ENCODE measurements at regions not wholly inside any gene's neighbourhood (a gene's known extent, or its start where the extent isn't known, plus 50 kb on each side); places are given as distances from the start of the nearest gene placed in this dataset.
A peak's percentile ranks its signal among the peaks of the same experiment; 100 is the strongest.

DNA sequence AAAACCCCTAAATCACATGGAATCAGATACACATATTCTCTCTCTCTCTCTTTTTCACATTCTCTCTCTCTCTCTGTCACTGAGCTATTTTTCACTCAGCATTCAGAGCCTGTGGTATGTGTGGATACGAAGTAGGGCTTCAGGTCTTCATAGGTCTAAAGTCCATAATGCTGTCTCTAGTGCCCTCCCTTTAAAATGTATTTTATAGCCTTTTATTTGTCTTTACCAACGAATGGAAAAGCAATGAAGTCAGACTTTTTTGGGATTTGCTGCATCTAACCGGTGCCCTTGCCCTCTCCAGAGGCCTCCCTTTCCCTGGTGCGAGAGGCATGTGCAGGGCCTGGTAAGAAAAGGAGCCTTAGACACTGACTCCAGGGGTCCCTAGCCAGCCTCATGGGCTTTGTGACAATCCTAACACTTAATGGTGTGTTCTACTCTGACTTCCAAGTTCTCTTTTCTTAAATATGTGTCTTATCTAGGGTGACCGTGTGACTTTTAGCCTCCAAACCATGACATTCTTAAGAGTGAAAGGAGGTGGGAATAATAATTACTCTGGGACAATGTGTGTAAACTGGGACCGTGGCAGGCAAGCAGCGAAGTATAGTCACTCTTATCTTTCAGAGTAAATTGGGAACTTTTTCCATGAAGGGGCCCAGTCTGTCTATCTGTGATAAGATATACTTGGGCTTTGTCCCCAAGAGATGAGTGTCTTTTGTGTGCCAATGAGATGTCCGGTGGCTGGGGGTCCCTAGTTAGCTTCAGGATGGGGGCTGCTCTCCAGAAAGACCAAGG is 101.1 kb downstream of the B3GNT2 start:
- no peaks in the 10 kb centered on the region for H3K27me3 Mint-ChIP-seq
- no peaks in the 10 kb centered on the region for H3K9me3 Mint-ChIP-seq
- H3K36me3 Mint-ChIP-seq (ENCODE audit: insufficient read depth), result peaks cover 1% of the 10 kb centered on the region
- H3K4me3 Mint-ChIP-seq, result no peak overlapping the region
- no peak for ATAC-seq (replicated peaks; ENCODE audit: extremely low read depth, poor library complexity, severe bottlenecking)
- peaks cover 43% of the 10 kb centered on the region for H3K4me1 Mint-ChIP-seq
- no peak for DNase-seq (ENCODE audit: low spot score in 2 of 2)
- no peak overlapping the region for H3K27ac Mint-ChIP-seq (ENCODE audit: low read depth)

DNA sequence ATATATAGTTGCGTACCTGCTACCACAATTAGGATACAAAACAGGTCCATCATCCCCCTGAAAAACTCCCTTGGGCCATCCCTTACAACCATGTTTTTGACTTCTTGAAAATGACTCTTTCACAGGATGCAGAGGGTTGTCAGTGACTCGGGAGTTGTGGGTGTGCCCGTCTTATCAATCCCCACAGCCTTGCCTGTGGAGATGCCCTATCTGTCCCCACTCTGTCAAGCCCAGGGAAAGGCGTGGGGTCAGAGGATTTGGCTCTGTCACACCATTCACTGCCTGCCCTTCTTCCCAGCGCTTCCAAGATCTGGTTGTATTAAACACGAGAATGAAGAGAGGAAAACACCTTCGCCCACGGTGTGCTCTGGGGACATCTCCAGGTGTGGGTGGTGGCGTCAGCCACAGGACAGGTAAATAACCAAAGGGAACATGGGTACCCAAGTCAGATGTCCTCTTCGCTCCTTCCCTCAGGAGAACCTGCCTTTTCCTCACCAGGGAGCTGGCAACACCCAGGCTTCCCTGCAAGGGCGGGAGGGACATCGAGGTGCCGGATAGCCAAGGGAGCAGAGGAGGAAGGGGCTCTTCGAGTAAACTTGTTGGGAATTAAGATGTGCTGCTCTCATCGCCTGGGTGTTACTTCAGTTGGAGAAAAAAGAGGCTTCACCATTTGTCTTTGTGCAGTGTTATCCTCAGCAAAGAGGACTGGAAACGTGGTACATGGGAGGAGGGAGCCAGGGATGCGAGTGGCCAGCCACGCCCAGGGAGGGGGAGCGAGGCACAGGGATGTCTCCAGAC is 100.3 kb downstream of the B3GNT2 start:
- DNase-seq (ENCODE audit: low spot score in 2 of 2) (no peak), ATAC-seq (replicated peaks; ENCODE audit: extremely low read depth, poor library complexity, severe bottlenecking) (no peak)
- peaks cover 39% of the 10 kb centered on the region for H3K4me1 Mint-ChIP-seq
- H3K4me3 Mint-ChIP-seq, result no peak overlapping the region
- H3K9me3 Mint-ChIP-seq, result no peaks in the 10 kb centered on the region
- no peak overlapping the region for H3K27ac Mint-ChIP-seq (ENCODE audit: low read depth)
- no peaks in the 10 kb centered on the region for H3K27me3 Mint-ChIP-seq
- H3K36me3 Mint-ChIP-seq (ENCODE audit: insufficient read depth), result no peaks in the 10 kb centered on the region

DNA sequence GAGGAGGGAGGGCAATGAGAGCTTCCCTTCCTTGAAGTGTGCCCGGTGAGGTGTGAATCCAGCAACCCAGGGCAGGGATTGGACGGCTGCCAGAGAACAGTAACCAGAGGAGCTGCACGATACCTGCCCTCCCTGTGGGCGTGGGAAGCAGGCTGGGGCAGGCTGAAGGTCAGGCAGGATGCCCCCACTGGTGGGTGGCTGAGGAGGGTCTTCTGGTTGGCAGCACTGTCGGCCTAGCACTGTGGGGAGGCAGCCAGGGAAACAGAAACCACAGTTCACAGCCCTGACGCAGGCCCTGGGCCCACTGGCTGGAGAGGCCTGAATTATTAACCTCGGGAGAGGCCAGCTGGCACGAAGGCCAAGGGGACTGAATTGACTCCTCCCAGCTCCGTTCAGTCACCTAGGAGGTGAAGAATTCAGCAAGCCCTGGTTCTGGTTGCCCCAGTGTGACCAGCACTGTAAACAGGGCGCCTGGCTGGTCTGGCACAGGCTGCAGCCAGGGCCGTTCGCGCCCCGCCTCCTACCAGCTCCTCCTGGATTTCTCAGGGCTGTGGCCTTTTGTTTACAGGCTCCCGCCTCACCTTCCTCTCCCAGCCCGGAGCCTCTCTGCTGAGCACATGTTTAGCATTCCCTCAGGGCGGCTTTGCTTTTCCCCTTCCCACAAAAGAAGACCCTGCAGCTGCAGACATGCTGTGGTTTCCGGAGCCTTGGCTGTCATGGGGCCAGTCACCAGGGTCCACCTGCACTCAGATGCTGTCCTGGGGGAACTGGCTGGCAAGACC is 97.8 kb downstream of the B3GNT2 start:
- Mint-ChIP-seq H3K9me3 (no peaks in the 10 kb centered on the region), H3K27me3 (no peaks in the 10 kb centered on the region), H3K4me1 (peaks cover 20% of the 10 kb centered on the region), H3K4me3 (no peak overlapping the region), H3K36me3 (ENCODE audit: insufficient read depth) (no peaks in the 10 kb centered on the region), H3K27ac (ENCODE audit: low read depth) (no peak overlapping the region)
- ATAC-seq (replicated peaks; ENCODE audit: extremely low read depth, poor library complexity, severe bottlenecking) (no peak), DNase-seq (ENCODE audit: low spot score in 2 of 2) (no peak)

DNA sequence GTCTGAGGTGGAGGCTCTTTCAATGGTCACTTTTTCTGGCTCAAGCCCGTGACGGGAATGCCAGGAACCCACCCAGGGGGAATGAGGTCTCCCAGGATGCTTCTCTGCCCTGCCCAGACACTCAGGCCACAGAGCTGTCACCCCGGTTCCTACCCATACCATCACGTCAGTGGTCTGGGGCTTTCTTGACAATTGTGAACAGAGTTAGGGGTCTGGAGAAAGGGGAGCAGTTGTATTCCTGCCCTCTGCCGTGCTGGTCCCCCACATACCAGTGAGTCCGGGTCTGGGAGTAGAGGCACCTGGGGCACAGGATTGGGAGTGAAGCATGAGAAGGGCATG is 97.2 kb downstream of the B3GNT2 start:
- Mint-ChIP-seq H3K36me3 (ENCODE audit: insufficient read depth) (no peaks in the 10 kb centered on the region), H3K27me3 (no peaks in the 10 kb centered on the region), H3K4me3 (no peak overlapping the region), H3K27ac (ENCODE audit: low read depth) (no peak overlapping the region), H3K9me3 (no peaks in the 10 kb centered on the region), H3K4me1 (peaks cover 19% of the 10 kb centered on the region)
- ATAC-seq (replicated peaks; ENCODE audit: extremely low read depth, poor library complexity, severe bottlenecking) (no peak), DNase-seq (ENCODE audit: low spot score in 2 of 2) (no peak)

DNA sequence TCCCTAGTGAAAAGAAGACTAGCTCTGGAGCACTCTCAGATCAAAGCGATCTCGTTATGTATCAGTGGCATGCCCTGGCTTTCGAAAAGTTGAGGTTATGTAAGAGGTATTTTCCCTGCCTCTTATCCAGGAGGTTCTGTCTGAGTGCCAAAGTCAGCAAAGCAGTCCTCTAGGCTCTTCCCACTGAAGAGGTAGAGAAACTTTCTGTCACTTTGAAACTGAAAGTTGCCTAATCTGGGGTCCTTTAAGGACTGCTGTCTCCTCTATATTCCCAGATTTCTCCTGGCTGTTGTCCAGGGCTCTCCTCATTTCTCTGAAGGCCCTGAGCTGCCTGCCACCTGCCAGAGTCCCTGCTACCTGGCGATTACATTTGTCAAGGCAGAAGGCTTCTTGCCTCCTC is 96.3 kb downstream of the B3GNT2 start:
- no peaks in the 10 kb centered on the region for H3K27me3 Mint-ChIP-seq
- no peak overlapping the region for H3K27ac Mint-ChIP-seq (ENCODE audit: low read depth)
- no peaks in the 10 kb centered on the region for H3K9me3 Mint-ChIP-seq
- H3K4me1 Mint-ChIP-seq, result peaks cover 24% of the 10 kb centered on the region
- no peak overlapping the region for H3K4me3 Mint-ChIP-seq
- no peaks in the 10 kb centered on the region for H3K36me3 Mint-ChIP-seq (ENCODE audit: insufficient read depth)
- no peak for ATAC-seq (replicated peaks; ENCODE audit: extremely low read depth, poor library complexity, severe bottlenecking)
- no peak for DNase-seq (ENCODE audit: low spot score in 2 of 2)

DNA sequence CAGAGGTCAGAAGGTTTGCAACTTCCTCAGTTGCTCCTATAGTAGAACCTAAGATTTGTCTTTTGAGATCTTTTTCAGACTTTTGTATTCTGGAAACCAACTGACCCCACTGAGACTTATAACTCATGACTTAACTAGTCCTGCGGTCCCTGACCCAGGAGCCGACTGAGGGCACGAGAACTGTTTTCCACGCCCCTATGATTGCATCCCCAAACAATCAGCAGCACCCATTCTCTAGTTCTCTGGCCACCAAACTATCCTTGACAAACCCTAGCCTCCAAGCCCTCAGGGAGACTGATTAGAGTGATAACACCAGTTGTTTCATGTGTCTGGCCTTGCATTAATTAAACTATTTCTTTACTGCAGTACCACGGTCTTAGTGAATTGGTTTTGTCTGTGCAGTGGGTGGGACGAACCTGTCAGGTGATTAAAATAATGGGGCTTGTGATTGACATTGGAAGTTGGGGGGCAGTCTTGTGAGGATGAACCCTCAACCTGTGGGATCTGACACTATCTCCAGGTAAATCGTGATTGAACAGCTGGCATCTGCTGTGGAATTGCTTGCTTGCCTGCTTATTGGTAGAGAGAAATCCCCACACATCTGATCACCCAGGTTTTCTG is 95.7 kb downstream of the B3GNT2 start:
- no peak for ATAC-seq (replicated peaks; ENCODE audit: extremely low read depth, poor library complexity, severe bottlenecking)
- H3K36me3 Mint-ChIP-seq (ENCODE audit: insufficient read depth), result no peaks in the 10 kb centered on the region
- H3K27me3 Mint-ChIP-seq, result no peaks in the 10 kb centered on the region
- H3K27ac Mint-ChIP-seq (ENCODE audit: low read depth), result no peak overlapping the region
- H3K4me3 Mint-ChIP-seq, result no peak overlapping the region
- H3K4me1 Mint-ChIP-seq, result peaks cover 22% of the 10 kb centered on the region
- no peaks in the 10 kb centered on the region for H3K9me3 Mint-ChIP-seq
- DNase-seq (ENCODE audit: low spot score in 2 of 2), result no peak

DNA sequence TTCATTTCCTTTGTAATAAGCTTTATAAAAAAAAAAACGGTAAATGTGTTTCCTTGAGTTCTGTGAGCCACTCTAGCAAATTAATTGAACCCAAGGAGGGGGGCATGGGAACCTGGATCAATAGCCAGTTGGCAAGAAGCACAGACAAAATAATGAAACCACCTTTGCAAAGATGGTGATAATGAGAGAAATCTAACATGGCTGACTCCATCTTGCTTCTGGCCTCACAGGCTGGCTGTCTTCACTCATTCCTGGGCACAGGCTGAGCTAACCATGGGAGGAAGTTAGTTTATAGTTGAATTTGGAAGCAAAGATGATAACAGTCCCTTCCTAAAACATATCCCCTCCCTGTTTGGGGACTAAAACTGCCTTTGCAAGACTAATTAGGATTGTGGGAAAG is 95.1 kb downstream of the B3GNT2 start:
- no peaks in the 10 kb centered on the region for H3K9me3 Mint-ChIP-seq
- no peak for DNase-seq (ENCODE audit: low spot score in 2 of 2)
- H3K27ac Mint-ChIP-seq (ENCODE audit: low read depth), result no peak overlapping the region
- no peak overlapping the region for H3K4me3 Mint-ChIP-seq
- H3K36me3 Mint-ChIP-seq (ENCODE audit: insufficient read depth), result no peaks in the 10 kb centered on the region
- H3K27me3 Mint-ChIP-seq, result no peaks in the 10 kb centered on the region
- ATAC-seq (replicated peaks; ENCODE audit: extremely low read depth, poor library complexity, severe bottlenecking), result no peak
- peaks cover 17% of the 10 kb centered on the region for H3K4me1 Mint-ChIP-seq

DNA sequence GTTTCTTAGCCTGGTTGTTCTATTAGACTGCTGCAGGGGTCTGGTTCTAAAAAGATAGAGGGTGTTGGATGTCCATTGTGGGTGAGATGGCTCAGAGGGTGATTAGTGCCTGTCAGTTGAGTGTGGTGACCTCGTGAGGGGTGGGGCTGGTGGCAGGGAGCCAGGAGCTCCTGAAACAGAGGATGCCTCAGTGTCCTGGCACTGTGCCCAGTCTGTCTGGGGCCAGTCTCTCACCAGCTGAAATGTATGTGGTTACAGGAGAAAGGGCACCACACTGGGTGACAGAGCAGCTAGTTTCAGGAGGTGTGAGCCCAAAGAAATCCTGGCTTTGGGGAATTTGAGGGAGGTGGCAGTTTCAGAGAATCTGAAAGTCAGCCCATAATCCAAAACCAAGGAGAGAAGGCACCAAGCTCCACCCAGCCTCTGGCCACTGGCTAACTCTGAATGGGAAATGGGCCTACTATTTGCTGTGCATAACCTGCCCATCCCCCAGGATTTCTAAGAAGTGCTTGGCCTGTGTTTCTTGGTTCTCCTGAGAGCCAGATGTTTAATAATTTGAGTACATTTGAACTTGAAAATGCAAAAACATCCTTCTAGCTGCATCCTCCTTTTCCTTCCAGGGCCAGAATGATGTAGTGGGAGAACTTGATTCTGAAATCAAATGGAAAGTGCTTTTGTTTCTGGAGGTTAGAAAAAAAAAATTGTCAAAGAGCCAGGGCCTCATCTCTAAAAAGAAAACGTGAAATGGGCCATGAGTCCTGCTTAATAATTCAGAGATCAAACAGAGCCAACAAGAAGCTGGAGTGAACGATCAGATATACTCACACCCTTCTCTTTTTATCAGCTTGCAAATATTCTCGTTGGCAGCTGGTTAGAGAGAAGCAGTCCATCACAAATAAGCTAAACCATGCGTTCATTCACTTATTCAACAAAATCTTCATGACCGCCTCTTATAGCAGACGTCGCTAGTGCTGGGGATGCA is 92.3 kb downstream of the B3GNT2 start:
- H3K36me3 Mint-ChIP-seq (ENCODE audit: insufficient read depth), result no peaks in the 10 kb centered on the region
- H3K27me3 Mint-ChIP-seq, result no peaks in the 10 kb centered on the region
- ATAC-seq (replicated peaks; ENCODE audit: extremely low read depth, poor library complexity, severe bottlenecking) (peak; percentile 85), DNase-seq (ENCODE audit: low spot score in 2 of 2) (peak; percentile 49 to 68)
- H3K9me3 Mint-ChIP-seq, result no peaks in the 10 kb centered on the region
- peak overlapping the region; percentile 2 for H3K4me3 Mint-ChIP-seq
- H3K27ac Mint-ChIP-seq (ENCODE audit: low read depth), result peak overlapping the region; percentile 24
- peaks cover 14% of the 10 kb centered on the region for H3K4me1 Mint-ChIP-seq

DNA sequence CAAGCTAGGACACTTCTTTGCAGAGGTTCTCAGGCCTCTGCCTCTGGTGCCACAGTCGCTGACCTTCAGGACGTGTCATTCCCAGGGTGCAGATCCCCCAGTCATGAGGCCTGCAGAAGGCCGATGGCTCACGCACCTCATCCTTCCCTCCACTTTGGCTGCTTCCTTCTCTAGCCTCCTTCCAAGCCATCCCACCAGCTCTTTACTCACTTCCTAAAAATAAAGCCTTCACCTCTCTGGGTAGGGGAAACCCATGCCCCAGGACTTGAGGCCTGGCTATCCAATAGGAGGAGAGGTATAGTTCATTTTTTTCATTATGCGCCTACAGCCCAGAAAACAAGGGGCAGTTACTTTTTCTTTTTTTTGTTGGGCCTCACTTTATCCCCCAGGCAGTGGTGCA is 91.4 kb downstream of the B3GNT2 start:
- Mint-ChIP-seq H3K36me3 (ENCODE audit: insufficient read depth) (no peaks in the 10 kb centered on the region), H3K4me1 (peaks cover 14% of the 10 kb centered on the region), H3K27me3 (no peaks in the 10 kb centered on the region), H3K27ac (ENCODE audit: low read depth) (peak overlapping the region; percentile 24), H3K9me3 (no peaks in the 10 kb centered on the region), H3K4me3 (no peak overlapping the region)
- DNase-seq (ENCODE audit: low spot score in 2 of 2) (no peak), ATAC-seq (replicated peaks; ENCODE audit: extremely low read depth, poor library complexity, severe bottlenecking) (no peak)

DNA sequence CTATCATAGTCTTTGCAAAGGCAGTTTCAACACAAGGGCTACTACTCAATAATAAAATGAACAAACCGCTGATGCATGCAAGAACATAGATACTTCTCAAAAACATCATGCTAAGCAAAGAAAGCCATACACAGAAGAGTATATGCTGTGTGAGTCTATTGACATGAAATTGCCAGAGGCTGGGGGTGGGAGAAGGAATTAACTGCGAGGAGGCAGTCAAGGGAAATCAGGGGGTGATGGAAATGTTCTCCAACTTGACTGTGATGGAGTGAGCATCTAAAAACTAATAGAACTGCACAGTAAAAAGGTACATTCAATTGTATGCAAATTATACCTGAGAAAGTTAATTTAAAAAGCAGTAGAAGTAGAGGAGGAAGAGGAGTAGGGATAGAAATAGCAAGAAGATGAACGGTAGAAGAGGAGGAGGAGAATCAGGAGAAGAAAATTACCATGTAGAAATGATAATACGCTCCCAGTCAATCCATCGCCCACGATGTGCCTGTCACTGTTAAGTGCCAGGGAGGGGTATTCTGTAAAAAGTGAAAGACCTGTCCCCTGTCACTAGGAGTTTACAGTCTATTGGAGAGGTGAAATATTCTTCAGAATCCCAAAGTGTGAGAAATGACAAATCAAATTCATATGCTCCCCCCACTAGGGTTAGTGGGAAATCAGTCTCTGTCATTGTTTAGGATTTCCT is 90.3 kb downstream of the B3GNT2 start:
- Mint-ChIP-seq H3K4me1 (peaks cover 14% of the 10 kb centered on the region), H3K4me3 (no peak overlapping the region), H3K27ac (ENCODE audit: low read depth) (no peak overlapping the region), H3K27me3 (no peaks in the 10 kb centered on the region), H3K9me3 (no peaks in the 10 kb centered on the region), H3K36me3 (ENCODE audit: insufficient read depth) (no peaks in the 10 kb centered on the region)
- DNase-seq (ENCODE audit: low spot score in 2 of 2) (no peak), ATAC-seq (replicated peaks; ENCODE audit: extremely low read depth, poor library complexity, severe bottlenecking) (no peak)

DNA sequence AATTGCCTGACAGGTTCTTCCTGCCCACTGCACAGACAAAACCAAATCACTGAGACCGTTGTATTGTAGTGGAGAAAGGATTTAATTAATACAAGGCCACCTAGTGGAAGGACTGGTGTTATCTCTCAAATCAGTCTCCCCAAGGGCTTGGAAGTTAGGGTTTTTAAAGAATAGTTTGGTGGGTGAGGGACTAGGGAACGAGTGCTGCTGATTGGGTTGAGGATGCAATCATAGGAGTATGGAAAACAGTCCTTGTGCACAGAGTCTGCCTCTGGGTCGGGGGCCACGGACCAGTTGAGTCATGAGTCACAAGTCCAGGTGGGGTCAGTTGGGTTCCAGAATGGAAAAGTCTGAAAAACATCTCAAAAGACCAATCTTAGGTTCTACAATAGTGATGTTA is 89.1 kb downstream of the B3GNT2 start:
- H3K27me3 Mint-ChIP-seq, result no peaks in the 10 kb centered on the region
- no peak for ATAC-seq (replicated peaks; ENCODE audit: extremely low read depth, poor library complexity, severe bottlenecking)

More for the DNA sequence above, 89.1 kb downstream of the B3GNT2 start:
- Mint-ChIP-seq H3K27ac (ENCODE audit: low read depth) (no peak overlapping the region), H3K4me1 (peaks cover 14% of the 10 kb centered on the region), H3K9me3 (no peaks in the 10 kb centered on the region), H3K4me3 (no peak overlapping the region), H3K36me3 (ENCODE audit: insufficient read depth) (no peaks in the 10 kb centered on the region)
- DNase-seq (ENCODE audit: low spot score in 2 of 2), result no peak
